Lower leg skin (tissue), 4 donors: ENCODE measurements at regions not wholly inside any gene's neighbourhood (a gene's known extent, or its start where the extent isn't known, plus 50 kb on each side); places are given as distances from the start of the nearest gene placed in this dataset.
"Not testable (repeated sequence)": the region's sequence is repeated elsewhere in the genome, so short reads cannot be mapped to it uniquely, and the experiment has no call there.

Source experiments
- DNase-seq, 2 donors: peaks; one replicate each; pipeline ENCODE4 v3.0.0-alpha.2; 2019; ENCODE audit warnings: low spot score in 2 of 2
- H3K4me3 ChIP-seq: fragments of 200-600 bp; sonication (generic); 2 replicates; pipeline ENCODE4 v1.5.1; 2017; ENCODE audit warnings: mild to moderate bottlenecking, low read depth; ENCODE audit not compliant: poor library complexity, severe bottlenecking
- CTCF ChIP-seq, 3 donors: fragments of 450-650 bp; IDR thresholded peaks; one replicate each; pipeline ENCODE4 v1.5.1; 2016; ENCODE audit warnings: antibody characterized with exemption in 3 of 3, mild to moderate bottlenecking in 3 of 3, moderate library complexity in 2 of 3
- POLR2A ChIP-seq, 2 donors: fragments of 450-650 bp; IDR thresholded peaks; one replicate each; pipeline ENCODE4 v1.6.1; 2016 to 2017; ENCODE audit warnings: antibody characterized with exemption in 2 of 2, mild to moderate bottlenecking in 1 of 2, moderate library complexity in 1 of 2
- WGBS, 2 donors: methylation state at CpG; one replicate each; pipeline ENCODE4 v1.1.5; 2018; 5-methylcytosine and 5-hydroxymethylcytosine counted together
- intact Hi-C: fragments of 100-400 bp; cut with DNase I; formaldehyde crosslinking; loops from one replicate; pipeline ENCODE4 v1.15.0; 2023; ENCODE audit warnings: low total_unique reads

DNA sequence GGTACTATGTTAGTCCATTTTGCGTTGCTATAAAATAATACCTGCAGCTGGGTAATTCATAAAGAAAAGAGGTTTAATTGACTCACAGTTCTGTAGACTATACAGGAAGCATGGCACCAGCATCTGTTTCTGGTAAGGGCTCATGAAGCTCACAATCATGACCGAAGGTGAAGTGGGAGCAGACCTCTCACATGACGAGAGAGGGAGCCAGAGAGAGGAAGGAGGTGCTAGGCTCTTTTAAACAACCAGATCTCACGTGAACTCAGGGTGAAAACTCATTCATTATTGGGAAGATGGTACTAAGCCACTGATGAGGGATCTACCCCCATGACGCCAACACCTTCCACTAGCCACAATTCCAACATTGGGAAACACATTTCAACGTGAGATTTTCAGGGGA lies 301.7 kb upstream of the MDFIC2 start:
- no peak overlapping the region for H3K4me3 ChIP-seq
- 86 to 88% methylated on average over 6 of the region's 6 CpGs for WGBS, 2 donors
- intact Hi-C loops, result no loop called here
- TF ChIP-seq CTCF (IDR thresholded peaks at IDR 0.05), result no peak
- TF ChIP-seq POLR2A (IDR thresholded peaks at IDR 0.05), result no peak
- no peak for DNase-seq

- no peak for DNase-seq
- 93 to 95% methylated on average over 11 of the region's 11 CpGs for WGBS, 2 donors
- no peak for TF ChIP-seq CTCF (IDR thresholded peaks at IDR 0.05)
- TF ChIP-seq POLR2A (IDR thresholded peaks at IDR 0.05), result no peak
- H3K4me3 ChIP-seq, result no peak overlapping the region
- intact Hi-C loops, result no loop called here
Observed at GRCh38 chr3:70612920-70613319, 300.5 kb upstream of the MDFIC2 start.

- 87 to 89% methylated on average over 10 to 14 of the region's 25 CpGs for WGBS, 2 donors
- intact Hi-C loops, H3K4me3 ChIP-seq, DNase-seq: not testable (repeated sequence)
Observed at GRCh38 chr3:70611667-70612277, 299.3 kb upstream of the MDFIC2 start.

GRCh38 chr3:70608434-70608833 lies 296.0 kb upstream of the MDFIC2 start:
- H3K4me3 ChIP-seq, result no peak overlapping the region
- intact Hi-C loops, result no loop called here
- DNase-seq, result no peak
- no peak for TF ChIP-seq CTCF (IDR thresholded peaks at IDR 0.05)
- no peak for TF ChIP-seq POLR2A (IDR thresholded peaks at IDR 0.05)

DNA sequence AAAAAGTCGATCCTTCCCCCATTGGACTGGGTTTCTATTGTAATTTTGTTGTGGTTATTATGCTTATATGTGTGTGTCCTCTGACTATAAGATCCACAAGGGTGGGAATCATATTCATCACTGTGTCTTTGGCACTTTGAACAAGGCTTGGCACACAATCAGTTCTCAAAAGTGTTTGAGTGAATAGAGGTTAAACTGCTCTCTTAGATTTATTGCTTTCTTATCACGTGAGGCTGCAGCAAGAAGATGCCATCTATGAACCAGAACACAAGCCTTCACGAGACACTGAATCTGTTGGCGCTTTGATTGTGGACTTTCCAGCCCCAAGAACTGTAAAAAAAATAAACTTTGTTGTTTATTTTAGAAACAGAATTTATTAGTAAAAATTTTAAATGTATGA lies 295.0 kb upstream of the MDFIC2 start:
- TF ChIP-seq CTCF (IDR thresholded peaks at IDR 0.05) (no peak), POLR2A (IDR thresholded peaks at IDR 0.05) (no peak)
- DNase-seq, result no peak
- 57 to 60% methylated on average over 4 of the region's 4 CpGs for WGBS, 2 donors
- no peak overlapping the region for H3K4me3 ChIP-seq
- intact Hi-C loops, result no loop called here

DNA sequence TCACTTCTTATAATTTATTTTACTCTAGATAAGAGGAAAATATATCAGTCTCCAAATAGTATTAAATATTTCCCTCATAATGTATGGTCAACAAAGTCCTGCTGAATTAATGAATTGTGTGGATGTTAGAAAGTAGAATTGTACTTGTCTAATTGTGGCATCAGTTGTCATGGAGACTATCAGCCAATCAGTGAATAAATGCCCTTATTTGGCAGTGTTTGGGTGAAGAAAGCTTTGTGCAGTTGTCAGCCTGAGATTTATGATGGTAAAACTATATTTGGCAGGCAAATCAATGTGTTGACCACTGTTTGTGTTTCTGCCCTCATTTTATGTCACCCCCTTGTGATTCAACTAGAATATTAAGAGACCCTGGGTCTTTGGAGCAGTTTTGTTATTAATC lies 293.6 kb upstream of the MDFIC2 start:
- intact Hi-C loops, result no loop called here
- TF ChIP-seq POLR2A (IDR thresholded peaks at IDR 0.05) (no peak), CTCF (IDR thresholded peaks at IDR 0.05) (no peak)
- no peak for DNase-seq
- H3K4me3 ChIP-seq, result no peak overlapping the region
